Right atrium auricular region (tissue), 2 donors: ENCODE measurements at regions not wholly inside any gene's neighbourhood (a gene's known extent, or its start where the extent isn't known, plus 50 kb on each side); places are given as distances from the start of the nearest gene placed in this dataset.

Experiments
- DNase-seq: peaks from one replicate; pipeline ENCODE4 v3.0.0-alpha.2; 2019; ENCODE audit warnings: low spot score
- H3K27ac ChIP-seq, 2 donors: fragments of 200-600 bp; sonication (generic); 1 replicate in 1 of 2; 2 replicates in 1 of 2; pipeline ENCODE4 v1.5.1; 2016 to 2019
- H3K27me3 ChIP-seq, 2 donors: fragments of 200-600 bp; sonication (generic); one replicate each; pipeline versions ENCODE4 v1.5.1 to v1.6.0; 2017 to 2019
- H3K36me3 ChIP-seq: fragments of 200-600 bp; sonication (generic); one replicate; pipeline ENCODE4 v1.5.1; 2016
- H3K4me1 ChIP-seq, 2 donors: fragments of 200-600 bp; sonication (generic); one replicate each; pipeline versions ENCODE4 v1.5.1 to v1.6.0; 2017 to 2019
- H3K4me3 ChIP-seq, 2 donors: fragments of 200-600 bp; sonication (generic); 1 replicate in 1 of 2; 2 replicates in 1 of 2; pipeline ENCODE4 v1.5.1; 2017 to 2019; ENCODE audit warnings: mild to moderate bottlenecking in 1 of 2, moderate library complexity in 1 of 2
- H3K9me3 ChIP-seq, 2 donors: fragments of 200-600 bp; sonication (generic); one replicate each; pipeline ENCODE4 v1.5.1; 2019
- CTCF ChIP-seq, 2 donors: fragments of 200-600 bp; sonication (generic); IDR thresholded peaks; one replicate each; pipeline ENCODE4 v1.5.1; 2019; ENCODE audit warnings: antibody characterized with exemption in 2 of 2

DNA sequence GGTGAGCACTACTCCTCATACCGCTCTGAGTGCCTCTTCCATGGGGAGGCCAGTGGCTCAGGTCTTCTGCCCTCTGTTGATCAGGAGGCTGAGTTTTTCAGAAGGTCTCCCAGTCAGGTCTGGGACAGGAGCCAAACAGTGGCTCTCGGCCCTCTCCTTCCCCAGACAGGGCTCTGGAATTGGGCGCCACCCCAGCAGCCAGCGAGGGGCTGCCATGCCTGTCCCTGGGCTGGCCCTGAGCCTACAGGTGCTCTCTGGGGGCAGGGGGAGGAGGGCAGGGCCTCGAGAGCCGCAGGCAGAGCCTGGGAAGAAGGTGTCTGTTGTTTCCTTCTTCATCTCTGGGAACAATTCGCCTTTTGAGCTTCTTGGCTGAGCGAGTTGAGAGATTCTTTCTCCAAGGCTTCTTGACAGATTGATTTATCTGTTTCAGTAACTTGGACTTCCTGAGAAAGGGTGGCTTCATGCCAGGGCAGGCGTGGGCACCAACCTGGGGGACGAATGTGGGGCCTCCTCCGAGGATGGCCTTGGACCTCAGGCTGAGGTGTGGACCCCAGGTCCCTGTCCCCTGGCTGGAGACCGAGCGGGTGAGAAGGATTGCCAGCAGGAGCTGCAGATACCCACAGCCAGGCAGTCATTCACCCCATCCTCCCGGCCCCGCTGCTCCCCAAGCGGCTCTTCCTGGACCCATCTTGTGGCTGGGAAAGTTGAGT is 64.7 kb upstream of the GLI2 start:
- TF ChIP-seq CTCF (IDR thresholded peaks at IDR 0.05), result no peak
- Histone ChIP-seq H3K4me3 (no peak overlapping the region), H3K9me3 (peaks cover 0 to 13% of the 10 kb centered on the region in 2 donors), H3K4me1 (no peaks in the 10 kb centered on the region), H3K36me3 (no peaks in the 10 kb centered on the region), H3K27me3 (peaks cover 0 to 3% of the 10 kb centered on the region in 2 donors), H3K27ac (no peak overlapping the region)
- DNase-seq, result no peak

DNA sequence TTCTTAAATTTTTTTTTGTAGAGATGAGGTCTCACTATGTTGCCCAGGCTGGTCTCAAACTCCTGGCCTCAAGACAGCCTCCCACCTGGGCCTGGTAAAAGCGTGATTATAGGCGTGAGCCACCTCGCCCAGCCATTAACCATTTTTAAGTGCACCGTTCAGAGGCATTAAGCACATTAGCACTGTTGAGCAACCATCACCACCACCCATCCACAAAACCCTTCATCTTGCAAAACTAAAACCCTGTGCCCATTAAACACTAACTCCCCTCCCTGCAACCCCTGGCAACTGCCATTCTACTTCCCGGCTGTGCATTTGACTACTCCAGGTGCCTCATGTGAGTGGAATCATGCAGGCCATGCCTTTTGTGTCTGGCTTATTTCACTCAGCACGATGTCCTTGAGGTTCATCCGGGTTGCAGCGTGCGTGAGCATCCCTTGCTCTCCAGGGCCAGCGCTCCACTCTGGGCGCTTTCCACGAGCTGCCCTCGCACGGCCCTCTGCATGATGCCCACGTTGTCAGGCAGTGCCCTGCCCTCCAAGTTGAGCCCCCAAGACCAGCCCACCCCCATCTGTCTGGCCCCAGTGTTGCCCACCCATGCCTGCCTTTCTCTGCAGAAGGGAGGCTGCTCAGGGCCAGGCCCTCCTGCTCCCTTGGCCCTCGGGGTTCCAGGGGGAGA is 63.0 kb upstream of the GLI2 start:
- peaks cover 0 to 3% of the 10 kb centered on the region in 2 donors for H3K27me3 ChIP-seq
- H3K4me3 ChIP-seq, result no peak overlapping the region
- H3K36me3 ChIP-seq, result no peaks in the 10 kb centered on the region
- no peak for DNase-seq
- TF ChIP-seq CTCF (IDR thresholded peaks at IDR 0.05), result no peak
- H3K4me1 ChIP-seq, result no peaks in the 10 kb centered on the region
- no peak overlapping the region for H3K27ac ChIP-seq
- no peaks in the 10 kb centered on the region for H3K9me3 ChIP-seq

- no peak for DNase-seq
- H3K27me3 ChIP-seq, result peaks cover 0 to 3% of the 10 kb centered on the region in 2 donors
- no peaks in the 10 kb centered on the region for H3K9me3 ChIP-seq
- H3K4me1 ChIP-seq, result no peaks in the 10 kb centered on the region
- no peak overlapping the region for H3K27ac ChIP-seq
- TF ChIP-seq CTCF (IDR thresholded peaks at IDR 0.05), result no peak
- H3K4me3 ChIP-seq, result no peak overlapping the region
- no peaks in the 10 kb centered on the region for H3K36me3 ChIP-seq
Observed at GRCh38 chr2:120673205-120673550, 62.5 kb upstream of the GLI2 start.

- Histone ChIP-seq H3K9me3 (no peaks in the 10 kb centered on the region), H3K36me3 (no peaks in the 10 kb centered on the region), H3K4me1 (no peaks in the 10 kb centered on the region), H3K27me3 (peaks cover 0 to 3% of the 10 kb centered on the region in 2 donors), H3K4me3 (no peak overlapping the region), H3K27ac (no peak overlapping the region)
- no peak for DNase-seq
- no peak for TF ChIP-seq CTCF (IDR thresholded peaks at IDR 0.05)
Observed at GRCh38 chr2:120673571-120674061, 62.1 kb upstream of the GLI2 start.

GRCh38 chr2:120674246-120675170 is 61.2 kb upstream of the GLI2 start:
- no peak overlapping the region for H3K4me3 ChIP-seq

More at GRCh38 chr2:120674246-120675170, 61.2 kb upstream of the GLI2 start:
- Histone ChIP-seq H3K36me3 (no peaks in the 10 kb centered on the region), H3K27ac (no peak overlapping the region), H3K4me1 (no peaks in the 10 kb centered on the region), H3K27me3 (peaks cover 0 to 1% of the 10 kb centered on the region in 2 donors), H3K9me3 (no peaks in the 10 kb centered on the region)
- no peak for DNase-seq
- TF ChIP-seq CTCF (IDR thresholded peaks at IDR 0.05), result no peak
